NB4 (cell line): ENCODE measurements at regions not wholly inside any gene's neighbourhood (a gene's known extent, or its start where the extent isn't known, plus 50 kb on each side); places are given as distances from the start of the nearest gene placed in this dataset.

Experiments used
- DNase-seq: peaks from one replicate; pipeline ENCODE4 v3.0.0; 2010; ENCODE audit warnings: low read depth
- H3K4me3 ChIP-seq: one replicate; pipeline ENCODE4 v1.5.1; 2011; ENCODE audit warnings: mild to moderate bottlenecking, low read depth, low read length, moderate library complexity
- MAX ChIP-seq: IDR thresholded peaks from 2 replicates; pipeline ENCODE4 v1.6.1; 2011; ENCODE audit warnings: low read depth, low read length
- MYC ChIP-seq: IDR thresholded peaks from 2 replicates; pipeline ENCODE4 v1.6.1; 2011; ENCODE audit warnings: low read depth, low read length
- POLR2A ChIP-seq: IDR thresholded peaks from 2 replicates; pipeline ENCODE4 v1.6.1; 2011; ENCODE audit warnings: mild to moderate bottlenecking; ENCODE audit not compliant: insufficient read length; ENCODE audit errors: extremely low read depth
- TF ChIP-seq, protein P1 (sequence below): IDR thresholded peaks from one replicate; pipeline ENCODE4 v1.5.1; 2012; ENCODE audit warnings: low read depth, low read length

GRCh38 chr6:6804843-6805615, 216.5 kb downstream of the LY86 start:
- TF ChIP-seq MAX (no peak), POLR2A (no peak), MYC (no peak)
- TF ChIP-seq, protein P1, sequence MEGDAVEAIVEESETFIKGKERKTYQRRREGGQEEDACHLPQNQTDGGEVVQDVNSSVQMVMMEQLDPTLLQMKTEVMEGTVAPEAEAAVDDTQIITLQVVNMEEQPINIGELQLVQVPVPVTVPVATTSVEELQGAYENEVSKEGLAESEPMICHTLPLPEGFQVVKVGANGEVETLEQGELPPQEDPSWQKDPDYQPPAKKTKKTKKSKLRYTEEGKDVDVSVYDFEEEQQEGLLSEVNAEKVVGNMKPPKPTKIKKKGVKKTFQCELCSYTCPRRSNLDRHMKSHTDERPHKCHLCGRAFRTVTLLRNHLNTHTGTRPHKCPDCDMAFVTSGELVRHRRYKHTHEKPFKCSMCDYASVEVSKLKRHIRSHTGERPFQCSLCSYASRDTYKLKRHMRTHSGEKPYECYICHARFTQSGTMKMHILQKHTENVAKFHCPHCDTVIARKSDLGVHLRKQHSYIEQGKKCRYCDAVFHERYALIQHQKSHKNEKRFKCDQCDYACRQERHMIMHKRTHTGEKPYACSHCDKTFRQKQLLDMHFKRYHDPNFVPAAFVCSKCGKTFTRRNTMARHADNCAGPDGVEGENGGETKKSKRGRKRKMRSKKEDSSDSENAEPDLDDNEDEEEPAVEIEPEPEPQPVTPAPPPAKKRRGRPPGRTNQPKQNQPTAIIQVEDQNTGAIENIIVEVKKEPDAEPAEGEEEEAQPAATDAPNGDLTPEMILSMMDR, result no peak
- no peak overlapping the region for H3K4me3 ChIP-seq
- DNase-seq, result no peak

GRCh38 chr6:6806844-6807518, 218.5 kb downstream of the LY86 start:
- no peak overlapping the region for H3K4me3 ChIP-seq
- peak; percentile 96 for DNase-seq
- TF ChIP-seq MYC (no peak), POLR2A (no peak), MAX (peak; percentile 41; the same call in 1 of the 2 replicates)
- TF ChIP-seq, protein P1, result no peak

GRCh38 chr6:6808343-6808742, 219.8 kb downstream of the LY86 start:
- no peak for TF ChIP-seq MAX
- no peak for TF ChIP-seq MYC
- no peak for TF ChIP-seq POLR2A
- TF ChIP-seq, protein P1, result no peak
- H3K4me3 ChIP-seq, result no peak overlapping the region
- no peak for DNase-seq

- no peak for DNase-seq
- TF ChIP-seq MYC, result no peak
- no peak for TF ChIP-seq MAX
- TF ChIP-seq POLR2A, result no peak
- TF ChIP-seq, protein P1, result no peak
- H3K4me3 ChIP-seq, result no peak overlapping the region
Measured at GRCh38 chr6:6808915-6809314, 220.4 kb downstream of the LY86 start.

DNA sequence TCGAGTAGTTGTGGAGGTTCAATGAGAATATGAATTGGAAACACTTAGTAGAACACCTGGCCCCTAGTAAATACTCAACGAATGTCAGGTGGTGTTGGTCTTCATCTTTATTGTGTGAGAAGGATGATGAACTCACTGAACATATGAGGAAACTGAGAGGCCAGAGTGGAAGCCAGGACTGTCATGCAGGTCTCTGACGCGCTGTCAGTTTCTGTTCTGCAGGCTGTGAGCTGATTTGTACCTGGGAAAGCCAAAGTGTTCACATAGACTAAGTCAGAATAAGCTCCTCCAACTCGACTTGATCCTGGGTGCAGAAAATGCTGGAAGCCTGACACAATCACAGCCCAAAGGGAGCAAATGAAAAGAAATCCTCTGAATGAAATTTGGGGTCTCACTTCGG, 222.2 kb downstream of the LY86 start:
- no peak for TF ChIP-seq MAX
- no peak for TF ChIP-seq MYC
- TF ChIP-seq, protein P1, result no peak
- TF ChIP-seq POLR2A, result no peak
- no peak for DNase-seq
- H3K4me3 ChIP-seq, result no peak overlapping the region
